Panc1 (cell line): ENCODE measurements at regions not wholly inside any gene's neighbourhood (a gene's known extent, or its start where the extent isn't known, plus 50 kb on each side); places are given as distances from the start of the nearest gene placed in this dataset.

Experiments
- ATAC-seq: fragments of 200-7000 bp; cut with Tn5 transposase; 2 replicates; pipeline ENCODE4 v1.9.1; 2020; ENCODE audit warnings: mild to moderate bottlenecking, moderate library complexity
- BruUV-seq: library from RNA; stranded (reverse); fragments of 400-500 nt; replicated peaks from 2 replicates; lab custom pipeline; 2021; lab: Mats Ljungman, UMichigan
- CTCF ChIA-PET: fragments of 300-600 bp; sonication (Branson Sonifier 250); formaldehyde crosslinking; loops from one replicate; lab custom pipeline; 2022; ENCODE audit warnings: antibody characterized with exemption; lab: Charles Lee
- POLR2A ChIA-PET: fragments of 300-600 bp; sonication (Branson Sonifier 250); formaldehyde crosslinking; loops from one replicate; lab custom pipeline; 2022; ENCODE audit warnings: antibody characterized with exemption; lab: Charles Lee
- DNase-seq: peaks from one replicate; pipeline ENCODE4 v3.0.0-alpha.2; 2010; ENCODE audit warnings: low read depth, low spot score
- H3K27ac ChIP-seq: 2 replicates; pipeline ENCODE4 v1.5.1; 2011; ENCODE audit warnings: mild to moderate bottlenecking, low read length, inconsistent platforms
- H3K27me3 ChIP-seq: fragments of 200-500 bp; sonication (Bioruptor generic); 2 replicates; pipeline ENCODE4 v1.6.0; 2014; ENCODE audit warnings: low read length, inconsistent platforms; ENCODE audit not compliant: control insufficient read depth, insufficient read depth
- H3K36me3 ChIP-seq: fragments of 200-500 bp; sonication (Bioruptor generic); 2 replicates; pipeline ENCODE4 v1.5.1; 2014; ENCODE audit warnings: inconsistent platforms, mild to moderate bottlenecking, low read length, moderate library complexity; ENCODE audit not compliant: control insufficient read depth, insufficient read depth
- H3K4me1 ChIP-seq: 2 replicates; pipeline ENCODE4 v1.5.1; 2011; ENCODE audit warnings: inconsistent platforms, mild to moderate bottlenecking, low read length, moderate library complexity; ENCODE audit not compliant: control insufficient read depth, insufficient read depth
- H3K4me3 ChIP-seq, 2 experiments: 2 replicates each; pipeline ENCODE4 v1.5.1; 2011 to 2012; ENCODE audit warnings: low read depth in 2 of 2, low read length in 2 of 2, mild to moderate bottlenecking in 2 of 2, inconsistent platforms in 1 of 2, moderate library complexity in 1 of 2
- H3K9me3 ChIP-seq: fragments of 200-500 bp; sonication (Bioruptor generic); 2 replicates; pipeline ENCODE4 v1.5.1; 2014; ENCODE audit warnings: low read depth, mild to moderate bottlenecking, inconsistent platforms, low read length, moderate library complexity; ENCODE audit not compliant: control insufficient read depth, insufficient read depth
- POLR2AphosphoS5 ChIP-seq: IDR thresholded peaks from 2 replicates; pipeline ENCODE4 v1.6.1; 2012; ENCODE audit warnings: mild to moderate bottlenecking, low read depth, low read length, moderate library complexity
- SIN3A ChIP-seq: IDR thresholded peaks from 2 replicates; pipeline ENCODE4 v1.6.1; 2012; ENCODE audit warnings: low read depth, mild to moderate bottlenecking, low read length, moderate library complexity, borderline replicate concordance; ENCODE audit not compliant: insufficient read depth
- TCF7L2 ChIP-seq: IDR thresholded peaks from 2 replicates; pipeline ENCODE4 v1.6.1; 2011; ENCODE audit warnings: mild to moderate bottlenecking, low read depth, low read length, inconsistent platforms
- in situ Hi-C: cut with HindIII; loops from 2 replicates; pipeline ENCODE4 v1.10.0; 2016; ENCODE audit warnings: low sequenced_read_pairs, low pct_unique_long_range_greater_than_20kb
- intact Hi-C: fragments of 100-400 bp; cut with micrococcal nuclease; formaldehyde crosslinking; loops from one replicate; pipeline ENCODE4 v1.10.0; 2022; ENCODE audit not compliant: unreplicated experiment
- TF ChIP-seq, protein P1 (sequence below), 2 experiments: IDR thresholded peaks; 2 replicates each; pipeline ENCODE4 v1.6.1; 2011 to 2012; ENCODE audit warnings: low read depth in 2 of 2, control low read depth in 1 of 2, low read length in 1 of 2, mild to moderate bottlenecking in 1 of 2, moderate library complexity in 1 of 2; ENCODE audit not compliant: insufficient read depth in 1 of 2
- TF ChIP-seq, protein P2 (sequence below): fragments of 450-650 bp; IDR thresholded peaks from 2 replicates; pipeline ENCODE4 v1.5.1; 2017; ENCODE audit warnings: mild to moderate bottlenecking

DNA sequence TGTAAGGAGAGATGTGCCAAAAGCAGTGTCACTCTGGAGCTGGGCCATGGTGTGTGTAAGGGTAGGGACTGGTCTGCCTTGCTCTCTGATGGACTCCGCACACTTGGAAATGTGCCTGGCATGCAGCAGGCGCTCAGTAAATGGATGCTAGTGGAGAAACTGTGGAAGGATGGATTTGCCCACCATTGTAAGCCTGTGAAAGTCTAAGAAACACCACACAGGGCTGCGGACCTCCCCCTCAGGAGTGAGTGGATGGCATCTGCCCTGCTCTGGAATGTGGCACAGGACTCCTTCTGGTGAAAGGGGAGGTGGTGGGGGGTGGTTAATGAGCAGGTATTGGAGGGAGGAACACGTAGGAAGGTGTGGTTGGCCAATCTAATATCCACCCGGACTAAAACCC, 62.2 kb upstream of the ACAN start:
- ChIA-PET POLR2A (no interaction called here), CTCF (no interaction called here)
- Histone ChIP-seq H3K4me3 (no peak overlapping the region), H3K27ac (no peak overlapping the region), H3K9me3 (no peaks in the 10 kb centered on the region), H3K4me1 (no peaks in the 10 kb centered on the region), H3K36me3 (no peaks in the 10 kb centered on the region), H3K27me3 (peaks cover 7% of the 10 kb centered on the region; the same call in 1 of the 2 replicates)
- no TSS peak for BruUV-seq
- intact Hi-C loops, result no loop called here
- no peak for ATAC-seq
- TF ChIP-seq SIN3A, result no peak
- TF ChIP-seq TCF7L2, result no peak
- TF ChIP-seq POLR2AphosphoS5, result no peak
- TF ChIP-seq, protein P1, sequence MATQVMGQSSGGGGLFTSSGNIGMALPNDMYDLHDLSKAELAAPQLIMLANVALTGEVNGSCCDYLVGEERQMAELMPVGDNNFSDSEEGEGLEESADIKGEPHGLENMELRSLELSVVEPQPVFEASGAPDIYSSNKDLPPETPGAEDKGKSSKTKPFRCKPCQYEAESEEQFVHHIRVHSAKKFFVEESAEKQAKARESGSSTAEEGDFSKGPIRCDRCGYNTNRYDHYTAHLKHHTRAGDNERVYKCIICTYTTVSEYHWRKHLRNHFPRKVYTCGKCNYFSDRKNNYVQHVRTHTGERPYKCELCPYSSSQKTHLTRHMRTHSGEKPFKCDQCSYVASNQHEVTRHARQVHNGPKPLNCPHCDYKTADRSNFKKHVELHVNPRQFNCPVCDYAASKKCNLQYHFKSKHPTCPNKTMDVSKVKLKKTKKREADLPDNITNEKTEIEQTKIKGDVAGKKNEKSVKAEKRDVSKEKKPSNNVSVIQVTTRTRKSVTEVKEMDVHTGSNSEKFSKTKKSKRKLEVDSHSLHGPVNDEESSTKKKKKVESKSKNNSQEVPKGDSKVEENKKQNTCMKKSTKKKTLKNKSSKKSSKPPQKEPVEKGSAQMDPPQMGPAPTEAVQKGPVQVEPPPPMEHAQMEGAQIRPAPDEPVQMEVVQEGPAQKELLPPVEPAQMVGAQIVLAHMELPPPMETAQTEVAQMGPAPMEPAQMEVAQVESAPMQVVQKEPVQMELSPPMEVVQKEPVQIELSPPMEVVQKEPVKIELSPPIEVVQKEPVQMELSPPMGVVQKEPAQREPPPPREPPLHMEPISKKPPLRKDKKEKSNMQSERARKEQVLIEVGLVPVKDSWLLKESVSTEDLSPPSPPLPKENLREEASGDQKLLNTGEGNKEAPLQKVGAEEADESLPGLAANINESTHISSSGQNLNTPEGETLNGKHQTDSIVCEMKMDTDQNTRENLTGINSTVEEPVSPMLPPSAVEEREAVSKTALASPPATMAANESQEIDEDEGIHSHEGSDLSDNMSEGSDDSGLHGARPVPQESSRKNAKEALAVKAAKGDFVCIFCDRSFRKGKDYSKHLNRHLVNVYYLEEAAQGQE (IDR thresholded peaks at IDR 0.05; ENCODE audit: insufficient read depth in 1 of 2, low read depth in 2 of 2, low read length in 1 of 2), result no peak
- TF ChIP-seq, protein P2, sequence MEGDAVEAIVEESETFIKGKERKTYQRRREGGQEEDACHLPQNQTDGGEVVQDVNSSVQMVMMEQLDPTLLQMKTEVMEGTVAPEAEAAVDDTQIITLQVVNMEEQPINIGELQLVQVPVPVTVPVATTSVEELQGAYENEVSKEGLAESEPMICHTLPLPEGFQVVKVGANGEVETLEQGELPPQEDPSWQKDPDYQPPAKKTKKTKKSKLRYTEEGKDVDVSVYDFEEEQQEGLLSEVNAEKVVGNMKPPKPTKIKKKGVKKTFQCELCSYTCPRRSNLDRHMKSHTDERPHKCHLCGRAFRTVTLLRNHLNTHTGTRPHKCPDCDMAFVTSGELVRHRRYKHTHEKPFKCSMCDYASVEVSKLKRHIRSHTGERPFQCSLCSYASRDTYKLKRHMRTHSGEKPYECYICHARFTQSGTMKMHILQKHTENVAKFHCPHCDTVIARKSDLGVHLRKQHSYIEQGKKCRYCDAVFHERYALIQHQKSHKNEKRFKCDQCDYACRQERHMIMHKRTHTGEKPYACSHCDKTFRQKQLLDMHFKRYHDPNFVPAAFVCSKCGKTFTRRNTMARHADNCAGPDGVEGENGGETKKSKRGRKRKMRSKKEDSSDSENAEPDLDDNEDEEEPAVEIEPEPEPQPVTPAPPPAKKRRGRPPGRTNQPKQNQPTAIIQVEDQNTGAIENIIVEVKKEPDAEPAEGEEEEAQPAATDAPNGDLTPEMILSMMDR, result no peak
- in situ Hi-C loops, result no loop called here
- DNase-seq, result no peak

DNA sequence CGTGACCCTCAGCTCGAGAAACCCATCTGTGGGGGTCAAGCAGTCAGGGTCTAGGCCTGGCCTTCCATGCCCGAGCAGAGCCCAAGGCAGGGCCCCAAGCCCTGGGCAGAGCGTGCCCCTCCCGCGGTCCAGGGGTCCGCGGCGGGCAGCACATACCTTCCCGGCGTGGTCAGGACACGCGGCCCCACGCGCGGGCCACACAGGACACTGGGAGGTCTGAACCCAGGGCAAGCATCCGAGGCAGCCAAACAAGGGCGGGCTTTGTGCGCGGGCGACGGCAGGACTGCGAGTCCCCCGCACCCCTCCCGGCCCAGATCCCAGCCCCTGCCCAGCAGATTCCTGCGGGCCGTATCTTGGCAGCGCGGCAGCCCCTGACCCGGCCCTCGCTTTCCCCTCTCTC, 61.6 kb upstream of the ACAN start:
- CTCF ChIA-PET, result no interaction called here
- H3K27me3 ChIP-seq, result peaks cover 7% of the 10 kb centered on the region; the same call in 1 of the 2 replicates
- no peak for ATAC-seq
- no peaks in the 10 kb centered on the region for H3K4me1 ChIP-seq
- intact Hi-C loops (no loop called here), in situ Hi-C loops (no loop called here)
- no TSS peak for BruUV-seq
- no peaks in the 10 kb centered on the region for H3K9me3 ChIP-seq
- no peak overlapping the region for H3K4me3 ChIP-seq
- DNase-seq, result no peak
- POLR2A ChIA-PET, result no interaction called here
- no peak for TF ChIP-seq SIN3A
- TF ChIP-seq, protein P2, result no peak
- TF ChIP-seq TCF7L2, result no peak
- TF ChIP-seq POLR2AphosphoS5, result no peak
- TF ChIP-seq, protein P1 (IDR thresholded peaks at IDR 0.05; ENCODE audit: insufficient read depth in 1 of 2, low read depth in 2 of 2, low read length in 1 of 2), result no peak
- H3K27ac ChIP-seq, result no peak overlapping the region
- H3K36me3 ChIP-seq, result no peaks in the 10 kb centered on the region
